Natural killer cell treated with Interleukin-12 subunit alpha and Interleukin-12 subunit beta and Interleukin-15 and Interleukin-18, amount 100 ng/mL, for 72 hours (primary cell): ENCODE measurements at regions not wholly inside any gene's neighbourhood (a gene's known extent, or its start where the extent isn't known, plus 50 kb on each side); places are given as distances from the start of the nearest gene placed in this dataset.

ENCODE experiments used
- ATAC-seq, 2 donors: fragments of 150-1000 bp; cut with Tn5 transposase in 1 of 2; sonication (Bioruptor Pico), chemical (Tn5 transposase) in 1 of 2; 2 replicates each; pipeline ENCODE4 v1.10.0; 2021
- DNase-seq: peaks from one replicate; pipeline ENCODE4 v3.0.0; 2022; ENCODE audit warnings: low spot score
- H3K27ac Mint-ChIP-seq, 2 donors: 1 replicate in 1 of 2; 2 replicates in 1 of 2; pipeline ENCODE4 v1.8.0; 2022; ENCODE audit warnings: mixed read lengths in 2 of 2, mild to moderate bottlenecking in 1 of 2, moderate library complexity in 1 of 2
- H3K27me3 Mint-ChIP-seq, 2 donors: 1 replicate in 1 of 2; 2 replicates in 1 of 2; pipeline ENCODE4 v1.8.0; 2022; ENCODE audit warnings: mixed read lengths in 2 of 2
- H3K36me3 Mint-ChIP-seq: one replicate; pipeline ENCODE4 v1.8.0; 2022; ENCODE audit warnings: mixed read lengths
- H3K4me1 Mint-ChIP-seq, 2 donors: 1 replicate in 1 of 2; 2 replicates in 1 of 2; pipeline ENCODE4 v1.8.0; 2022; ENCODE audit warnings: low read depth in 2 of 2, mixed read lengths in 2 of 2, mild to moderate bottlenecking in 1 of 2
- H3K4me3 Mint-ChIP-seq: one replicate; pipeline ENCODE4 v1.8.0; 2022; ENCODE audit warnings: mixed read lengths
- H3K9me3 Mint-ChIP-seq: 2 replicates; pipeline ENCODE4 v1.8.0; 2022; ENCODE audit warnings: mixed read lengths

GRCh38 chr1:165147799-165148198, 208.7 kb downstream of the LMX1A start:
- peaks cover 12 to 14% of the 10 kb centered on the region in 2 donors for H3K27me3 Mint-ChIP-seq
- ATAC-seq (no peak), DNase-seq (no peak)
- H3K4me3 Mint-ChIP-seq = no peak overlapping the region
- no peaks in the 10 kb centered on the region for H3K9me3 Mint-ChIP-seq
- no peaks in the 10 kb centered on the region for H3K36me3 Mint-ChIP-seq
- no peak overlapping the region for H3K27ac Mint-ChIP-seq
- peaks cover 0 to 4% of the 10 kb centered on the region in 2 donors for H3K4me1 Mint-ChIP-seq

- H3K4me1 Mint-ChIP-seq = peaks cover 0 to 4% of the 10 kb centered on the region in 2 donors
- ATAC-seq (no peak), DNase-seq (peak; percentile 64)
- no peaks in the 10 kb centered on the region for H3K36me3 Mint-ChIP-seq
- no peak overlapping the region for H3K4me3 Mint-ChIP-seq
- H3K9me3 Mint-ChIP-seq = no peaks in the 10 kb centered on the region
- H3K27ac Mint-ChIP-seq = no peak overlapping the region
- peaks cover 10 to 19% of the 10 kb centered on the region in 2 donors for H3K27me3 Mint-ChIP-seq
Observed at GRCh38 chr1:165144757-165145397, 211.6 kb downstream of the LMX1A start.

GRCh38 chr1:165143437-165144065, 213.0 kb downstream of the LMX1A start:
- Mint-ChIP-seq H3K4me3 (no peak overlapping the region), H3K36me3 (no peaks in the 10 kb centered on the region), H3K4me1 (peaks cover 0 to 4% of the 10 kb centered on the region in 2 donors), H3K27ac (no peak overlapping the region), H3K27me3 (peaks cover 23 to 24% of the 10 kb centered on the region in 2 donors), H3K9me3 (no peaks in the 10 kb centered on the region)
- DNase-seq (no peak), ATAC-seq (peak in 1 of 2 donors; percentile 52)

- no peaks in the 10 kb centered on the region for H3K9me3 Mint-ChIP-seq
- DNase-seq (no peak), ATAC-seq (no peak)
- no peaks in the 10 kb centered on the region for H3K4me1 Mint-ChIP-seq
- peaks cover 23 to 38% of the 10 kb centered on the region in 2 donors for H3K27me3 Mint-ChIP-seq
- H3K36me3 Mint-ChIP-seq = no peaks in the 10 kb centered on the region
- H3K4me3 Mint-ChIP-seq = no peak overlapping the region
- H3K27ac Mint-ChIP-seq = no peak overlapping the region
Observed at GRCh38 chr1:165138960-165139359, 217.6 kb downstream of the LMX1A start.

GRCh38 chr1:165137551-165138316, 218.8 kb downstream of the LMX1A start:
- no peak overlapping the region for H3K4me3 Mint-ChIP-seq
- H3K27ac Mint-ChIP-seq = no peak overlapping the region
- DNase-seq (no peak), ATAC-seq (no peak)
- peaks cover 17 to 44% of the 10 kb centered on the region in 2 donors for H3K27me3 Mint-ChIP-seq
- no peaks in the 10 kb centered on the region for H3K36me3 Mint-ChIP-seq
- H3K9me3 Mint-ChIP-seq = no peaks in the 10 kb centered on the region
- no peaks in the 10 kb centered on the region for H3K4me1 Mint-ChIP-seq

- peaks cover 0 to 3% of the 10 kb centered on the region in 2 donors for H3K4me1 Mint-ChIP-seq
- no peak for DNase-seq
- ATAC-seq = no peak
- no peak overlapping the region for H3K4me3 Mint-ChIP-seq
- no peaks in the 10 kb centered on the region for H3K36me3 Mint-ChIP-seq
- H3K27ac Mint-ChIP-seq = no peak overlapping the region
- peaks cover 16 to 48% of the 10 kb centered on the region in 2 donors for H3K27me3 Mint-ChIP-seq
- H3K9me3 Mint-ChIP-seq = no peaks in the 10 kb centered on the region
Observed at GRCh38 chr1:165134431-165134830, 222.1 kb downstream of the LMX1A start.

- H3K27me3 Mint-ChIP-seq = peaks cover 11 to 49% of the 10 kb centered on the region in 2 donors
- H3K9me3 Mint-ChIP-seq = no peaks in the 10 kb centered on the region
- H3K4me1 Mint-ChIP-seq = peaks cover 0 to 4% of the 10 kb centered on the region in 2 donors
- no peaks in the 10 kb centered on the region for H3K36me3 Mint-ChIP-seq
- H3K27ac Mint-ChIP-seq = no peak overlapping the region
- DNase-seq (no peak), ATAC-seq (no peak)
- H3K4me3 Mint-ChIP-seq = no peak overlapping the region
Observed at GRCh38 chr1:165129568-165130164, 226.8 kb downstream of the LMX1A start.

GRCh38 chr1:165124772-165125171, 231.7 kb downstream of the LMX1A start:
- Mint-ChIP-seq H3K27me3 (peaks cover 20 to 45% of the 10 kb centered on the region in 2 donors), H3K36me3 (no peaks in the 10 kb centered on the region), H3K9me3 (no peaks in the 10 kb centered on the region), H3K27ac (no peak overlapping the region), H3K4me3 (no peak overlapping the region), H3K4me1 (peaks cover 0 to 4% of the 10 kb centered on the region in 2 donors)
- DNase-seq (no peak), ATAC-seq (no peak)

- DNase-seq (no peak), ATAC-seq (no peak)
- Mint-ChIP-seq H3K27me3 (peaks cover 40 to 57% of the 10 kb centered on the region in 2 donors), H3K4me1 (no peaks in the 10 kb centered on the region), H3K27ac (no peak overlapping the region), H3K36me3 (no peaks in the 10 kb centered on the region), H3K4me3 (no peak overlapping the region), H3K9me3 (no peaks in the 10 kb centered on the region)
Observed at GRCh38 chr1:165119086-165119485, 237.4 kb downstream of the LMX1A start.

- Mint-ChIP-seq H3K27me3 (peaks cover 35 to 56% of the 10 kb centered on the region in 2 donors), H3K4me1 (no peaks in the 10 kb centered on the region), H3K27ac (no peak overlapping the region), H3K4me3 (no peak overlapping the region), H3K9me3 (no peaks in the 10 kb centered on the region), H3K36me3 (no peaks in the 10 kb centered on the region)
- DNase-seq (no peak), ATAC-seq (no peak)
Observed at GRCh38 chr1:165117482-165117881, 239.0 kb downstream of the LMX1A start.

GRCh38 chr1:165116732-165117131, 239.8 kb downstream of the LMX1A start:
- Mint-ChIP-seq H3K36me3 (no peaks in the 10 kb centered on the region), H3K27ac (no peak overlapping the region), H3K9me3 (no peaks in the 10 kb centered on the region), H3K4me1 (no peaks in the 10 kb centered on the region), H3K27me3 (peaks cover 30 to 49% of the 10 kb centered on the region in 2 donors), H3K4me3 (no peak overlapping the region)
- DNase-seq (no peak), ATAC-seq (peak; percentile 28 to 44)

GRCh38 chr1:165116171-165116570, 240.3 kb downstream of the LMX1A start:
- ATAC-seq (no peak), DNase-seq (no peak)
- no peaks in the 10 kb centered on the region for H3K4me1 Mint-ChIP-seq
- no peak overlapping the region for H3K27ac Mint-ChIP-seq
- H3K36me3 Mint-ChIP-seq = no peaks in the 10 kb centered on the region
- H3K4me3 Mint-ChIP-seq = no peak overlapping the region
- no peaks in the 10 kb centered on the region for H3K9me3 Mint-ChIP-seq
- H3K27me3 Mint-ChIP-seq = peaks cover 32 to 50% of the 10 kb centered on the region in 2 donors

GRCh38 chr1:165114889-165115285, 241.6 kb downstream of the LMX1A start:
- Mint-ChIP-seq H3K4me3 (no peak overlapping the region), H3K9me3 (no peaks in the 10 kb centered on the region), H3K4me1 (no peaks in the 10 kb centered on the region), H3K27me3 (peaks cover 27 to 47% of the 10 kb centered on the region in 2 donors), H3K27ac (no peak overlapping the region), H3K36me3 (no peaks in the 10 kb centered on the region)
- no peak for ATAC-seq
- no peak for DNase-seq
